Heart right ventricle (tissue), 16 donors: ENCODE measurements at regions not wholly inside any gene's neighbourhood (a gene's known extent, or its start where the extent isn't known, plus 50 kb on each side); places are given as distances from the start of the nearest gene placed in this dataset.

Source experiments
- ATAC-seq, 8 donors: fragments of 200-7000 bp; cut with Tn5 transposase; one replicate each; pipeline ENCODE4 v1.9.1; 2020; ENCODE audit warnings: mild to moderate bottlenecking in 8 of 8, moderate library complexity in 8 of 8, moderate number of reproducible peaks in 1 of 8
- DNase-seq, 2 donors: peaks; one replicate each; pipeline ENCODE4 v3.0.0-alpha.2; 2020
- H3K27ac ChIP-seq, 10 donors: fragments of 200-600 bp; sonication (generic) in 2 of 10; one replicate each; pipeline versions ENCODE4 v1.5.0 to v1.8.0; 2020 to 2022; ENCODE audit warnings: mild to moderate bottlenecking in 3 of 10
- H3K27me3 ChIP-seq, 7 donors: fragments of 200-600 bp; one replicate each; pipeline ENCODE4 v1.8.0; 2021 to 2022; ENCODE audit warnings: mild to moderate bottlenecking in 2 of 7
- H3K36me3 ChIP-seq, 9 donors: fragments of 200-600 bp; sonication (generic) in 1 of 9; one replicate each; pipeline versions ENCODE4 v1.5.0 to v1.8.0; 2020 to 2022; ENCODE audit warnings: mild to moderate bottlenecking in 2 of 9
- H3K4me1 ChIP-seq, 9 donors: fragments of 200-600 bp; sonication (generic) in 1 of 9; one replicate each; pipeline versions ENCODE4 v1.5.0 to v1.8.0; 2020 to 2022; ENCODE audit warnings: mild to moderate bottlenecking in 4 of 9
- H3K4me3 ChIP-seq, 10 donors: fragments of 200-600 bp; sonication (generic) in 2 of 10; one replicate each; pipeline versions ENCODE4 v1.5.0 to v1.8.0; 2020 to 2022; ENCODE audit warnings: mild to moderate bottlenecking in 7 of 10, moderate library complexity in 2 of 10
- H3K9me3 ChIP-seq, 11 donors: fragments of 200-600 bp in 10 of 11; sonication (generic) in 2 of 11; one replicate each; pipeline versions ENCODE4 v1.5.0 to v1.8.0; 2013 to 2022; ENCODE audit warnings: mild to moderate bottlenecking in 2 of 11, control low read depth in 1 of 11, moderate library complexity in 1 of 11
- CTCF ChIP-seq, 9 donors: fragments of 200-600 bp; sonication (generic) in 2 of 9; IDR thresholded peaks; one replicate each; pipeline versions ENCODE4 v1.5.0 to v1.8.0; 2021 to 2022; ENCODE audit warnings: antibody characterized with exemption in 9 of 9, mild to moderate bottlenecking in 5 of 9, moderate library complexity in 1 of 9
- WGBS, 2 donors: extraction: QIAGEN DNeasy Blood & Tissue Kit; methylation state at CpG; one replicate each; pipeline ENCODE4 v1.1.7; 2013; ENCODE audit warnings: inconsistent platforms in 1 of 2; 5-methylcytosine and 5-hydroxymethylcytosine counted together
- intact Hi-C, 10 donors: fragments of 100-400 bp; cut with DNase I; formaldehyde crosslinking; loops; one replicate each; pipeline versions ENCODE4 v1.11.1 to v1.14.2; 2022
- donor health status: Arrhythmogenic right ventricular cardiomyopathy.
- donor health status: ischemic (EF 13 %, LVEDD 7.1; RV severe dilation, severe dysfunction).
- donor health status: healthy with polysubstance abuse.
- donor health status: DM: no; HTN: yes; CAD: no.
- donor health status: DM: no; HTN: no; CAD: no.
- donor health status: ischemic (EF 25% LVEDD 6.9; RV normal size, moderate dysfunction).
- donor health status: ischemic (EF 25% LVEDD 5.7; RV mildly dilated, moderate dysfunction).
- donor health status: healthy.
- donor health status: DM: yes; HTN: yes; CAD: no.
- donor health status: Ischemic cardiomyopathy.
- donor health status: ischemic (EF 35%, LVEDD 5.7; RV mildly dilated, moderate dysfunction).
- donor health status: nonischemic (EF 11% LVEDD 7.7; RV severe dilation, severe dysfunction).
- donor health status: DM: yes; HTN: yes; CAD: no.
- donor health status: PGD.
- donor health status: ischemic (EF 29% LVEDD 5.4; RV normal size, mild dysfunction).
- donor health status: nonischemic (EF 23%, LVEDD 6.1; RV moderate dilation, normal function).

- DNase-seq (no peak), ATAC-seq (peak in 5 of 8 donors; percentile 39 to 61 (median 46))
- no peaks in the 10 kb centered on the region for H3K9me3 ChIP-seq
- H3K36me3 ChIP-seq: no peaks in the 10 kb centered on the region
- peak overlapping the region in 1 of 10 donors; percentile 65 for H3K27ac ChIP-seq
- intact Hi-C loops: no loop called here
- no peak overlapping the region for H3K4me3 ChIP-seq
- 61 to 72% methylated on average over 2 of the region's 2 CpGs for WGBS, 2 donors
- peaks cover 0 to 26% (median 0%) of the 10 kb centered on the region in 9 donors for H3K4me1 ChIP-seq
- no peaks in the 10 kb centered on the region for H3K27me3 ChIP-seq
- no peak for TF ChIP-seq CTCF (IDR thresholded peaks at IDR 0.05)
Measured at GRCh38 chr7:41779918-41780317, 77.0 kb upstream of the INHBA start.

- ATAC-seq (peak in 5 of 8 donors; percentile 33 to 59 (median 47)), DNase-seq (no peak)
- H3K27ac ChIP-seq: no peak overlapping the region
- no peaks in the 10 kb centered on the region for H3K27me3 ChIP-seq
- WGBS, 2 donors: 68 to 76% methylated on average over 5 of the region's 5 CpGs
- no peak for TF ChIP-seq CTCF (IDR thresholded peaks at IDR 0.05)
- no peaks in the 10 kb centered on the region for H3K36me3 ChIP-seq
- no peak overlapping the region for H3K4me3 ChIP-seq
- intact Hi-C loops: no loop called here
- H3K9me3 ChIP-seq: no peaks in the 10 kb centered on the region
- H3K4me1 ChIP-seq: peaks cover 0 to 26% (median 0%) of the 10 kb centered on the region in 9 donors
Measured at GRCh38 chr7:41777894-41778596, 75.2 kb upstream of the INHBA start.

GRCh38 chr7:41774966-41775365 lies 72.1 kb upstream of the INHBA start:
- Histone ChIP-seq H3K9me3 (no peaks in the 10 kb centered on the region), H3K4me3 (no peak overlapping the region), H3K27me3 (no peaks in the 10 kb centered on the region), H3K4me1 (peaks cover 0 to 20% (median 0%) of the 10 kb centered on the region in 9 donors), H3K36me3 (no peaks in the 10 kb centered on the region), H3K27ac (no peak overlapping the region)
- no peak for DNase-seq
- intact Hi-C loops: no loop called here
- no peak for ATAC-seq
- 88 to 95% methylated on average over 11 of the region's 11 CpGs for WGBS, 2 donors
- no peak for TF ChIP-seq CTCF (IDR thresholded peaks at IDR 0.05)

- no peak for ATAC-seq
- no peaks in the 10 kb centered on the region for H3K27me3 ChIP-seq
- peaks cover 0 to 6% (median 0%) of the 10 kb centered on the region in 11 donors for H3K9me3 ChIP-seq
- WGBS, 2 donors: 81 to 90% methylated on average over 4 of the region's 4 CpGs
- H3K4me1 ChIP-seq: peaks cover 0 to 8% (median 0%) of the 10 kb centered on the region in 9 donors
- no peak overlapping the region for H3K27ac ChIP-seq
- TF ChIP-seq CTCF (IDR thresholded peaks at IDR 0.05): no peak
- no peak for DNase-seq
- no peaks in the 10 kb centered on the region for H3K36me3 ChIP-seq
- intact Hi-C loops: no loop called here
- H3K4me3 ChIP-seq: no peak overlapping the region
Measured at GRCh38 chr7:41773756-41774155, 70.9 kb upstream of the INHBA start.
